ENCODE measurements at regions not wholly inside any gene's neighbourhood (a gene's known extent, or its start where the extent isn't known, plus 50 kb on each side); places are given as distances from the start of the nearest gene placed in this dataset.
"Not testable (repeated sequence)": the region's sequence is repeated elsewhere in the genome, so short reads cannot be mapped to it uniquely, and the experiment has no call there.

DNA sequence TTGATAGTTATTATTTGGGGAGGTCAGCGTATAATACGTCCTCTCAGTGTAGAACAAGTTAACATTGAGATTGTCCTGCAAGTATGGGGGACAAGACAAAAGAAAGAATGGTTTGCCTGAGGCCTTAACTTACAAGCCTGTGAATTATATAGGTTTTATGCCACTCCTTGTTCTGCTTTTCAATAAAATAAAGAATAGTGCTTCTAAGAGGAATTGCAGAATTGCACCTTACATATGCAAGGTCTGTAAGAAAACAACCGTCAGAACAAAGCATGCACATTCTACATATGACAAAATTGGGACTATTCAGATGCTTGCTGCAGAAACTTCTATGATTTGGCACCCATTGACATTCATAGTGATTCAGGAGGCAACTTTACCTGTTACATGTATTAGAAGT lies 785.0 kb downstream of the NR4A2 start:
- peaks cover 0 to 5% of the 10 kb centered on the region in 2 donors for H3K9me3 Mint-ChIP-seq
- no peak for ATAC-seq
- H3K36me3 Mint-ChIP-seq: no peaks in the 10 kb centered on the region
- no peak overlapping the region for H3K27ac Mint-ChIP-seq
- DNase-seq (ENCODE audit: low spot score in 2 of 2): no peak

DNA sequence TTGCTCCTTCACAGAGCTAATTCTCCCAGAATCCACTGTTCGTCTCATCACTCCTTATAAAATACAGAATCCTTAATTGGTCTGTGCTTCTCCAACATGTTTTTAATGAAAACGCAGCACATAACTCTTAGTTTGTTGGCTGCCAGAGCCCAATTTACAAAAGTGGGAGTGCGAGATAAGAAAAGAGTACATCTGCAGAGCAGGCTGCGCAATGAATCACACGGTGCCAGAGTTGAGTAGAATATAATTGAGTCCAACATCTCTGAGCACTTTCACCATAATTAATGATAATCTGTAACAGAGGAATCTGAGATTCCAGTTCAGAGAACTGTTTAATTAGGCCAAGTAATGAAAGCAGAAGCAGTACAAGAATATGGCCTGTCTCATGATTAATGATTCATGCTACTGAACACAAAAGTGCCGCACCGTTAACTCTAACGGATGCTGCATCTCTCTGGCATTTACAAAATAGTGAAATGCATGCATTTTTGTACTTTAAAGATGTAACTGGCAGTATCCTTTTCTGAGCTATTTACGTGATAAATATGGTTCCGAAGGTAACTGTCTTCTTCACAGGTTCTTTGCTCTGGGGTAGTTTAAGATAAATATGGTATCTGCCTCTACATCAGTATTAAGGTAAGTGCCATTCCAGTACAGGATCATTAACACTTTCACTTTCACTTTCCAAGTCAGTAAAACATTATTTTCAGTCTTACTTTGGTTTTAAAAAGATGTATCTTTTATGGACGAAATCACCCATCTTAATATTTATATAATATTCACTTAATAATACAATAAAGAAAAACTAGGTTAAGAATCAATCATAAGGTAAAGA lies 785.6 kb downstream of the NR4A2 start:
- Mint-ChIP-seq H3K27ac (no peak overlapping the region), H3K36me3 (no peaks in the 10 kb centered on the region), H3K9me3 (peaks cover 0 to 5% of the 10 kb centered on the region in 2 donors)
- DNase-seq (ENCODE audit: low spot score in 2 of 2): no peak
- ATAC-seq: no peak

DNA sequence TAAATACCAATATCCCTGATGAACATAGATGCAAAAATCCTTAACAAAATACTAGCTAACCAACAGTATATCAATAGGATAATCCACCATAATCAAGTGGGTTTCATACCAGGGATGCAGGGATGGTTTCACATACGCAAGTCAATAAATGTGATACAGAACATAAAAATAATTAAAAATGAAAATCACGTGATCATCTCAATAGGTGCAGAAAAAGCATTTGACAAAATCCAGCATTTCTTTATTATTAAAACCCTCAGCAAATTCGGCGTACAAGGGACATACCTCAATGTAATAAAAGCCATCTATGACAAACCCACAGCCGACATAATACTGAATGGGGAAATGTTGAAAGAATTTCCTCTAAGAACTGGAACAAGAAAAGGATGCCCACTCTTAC lies 793.5 kb downstream of the NR4A2 start:
- not testable (repeated sequence) for ATAC-seq, H3K27ac Mint-ChIP-seq

DNA sequence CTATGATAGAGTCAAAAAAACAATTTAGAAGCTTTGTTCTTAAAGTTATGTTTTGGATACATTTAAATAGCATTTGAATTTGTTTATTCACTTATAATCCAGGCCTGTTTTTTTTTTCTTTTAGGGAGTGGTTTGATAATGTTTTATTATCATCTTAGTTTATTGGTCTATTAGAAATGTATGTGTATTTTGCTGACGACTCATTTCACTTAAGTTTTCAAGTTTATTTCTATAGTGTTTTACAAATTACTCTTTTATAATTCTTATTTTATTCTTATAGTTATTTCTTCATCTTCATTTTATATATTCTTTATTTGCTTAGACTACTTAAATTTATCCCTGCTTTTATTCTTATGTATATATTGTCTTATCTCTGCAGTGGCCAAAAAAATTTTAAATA lies 804.5 kb downstream of the NR4A2 start:
- DNase-seq (ENCODE audit: low spot score in 2 of 2) (no peak), ATAC-seq (no peak)
- H3K9me3 Mint-ChIP-seq: no peaks in the 10 kb centered on the region

More for the DNA sequence above, 793.5 kb downstream of the NR4A2 start:
- H3K9me3 Mint-ChIP-seq; H3K36me3 Mint-ChIP-seq; DNase-seq (ENCODE audit: low spot score in 2 of 2): not testable (repeated sequence)

DNA sequence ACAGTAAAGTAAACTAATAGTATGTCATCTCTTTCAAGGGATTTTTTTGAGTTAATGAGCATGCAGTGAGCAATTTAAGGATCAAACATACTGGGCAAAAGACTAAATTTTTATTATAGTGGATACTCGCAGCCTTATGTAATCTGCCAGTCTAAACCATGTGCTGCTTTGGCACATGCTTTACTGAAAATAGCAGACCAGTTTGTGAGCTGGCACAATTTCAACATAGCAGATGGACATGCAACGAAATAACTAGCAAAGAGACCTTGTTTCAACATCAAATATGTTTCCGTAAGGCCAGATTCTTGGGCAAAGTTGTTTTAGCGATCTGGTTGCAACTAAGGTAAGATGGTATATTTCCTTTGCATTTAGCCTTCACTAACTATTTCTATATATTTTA lies 807.3 kb downstream of the NR4A2 start:
- Mint-ChIP-seq H3K9me3 (peaks cover 0 to 3% of the 10 kb centered on the region in 2 donors), H3K27ac (no peak overlapping the region), H3K36me3 (no peaks in the 10 kb centered on the region)
- no peak for ATAC-seq
- no peak for DNase-seq (ENCODE audit: low spot score in 2 of 2)

More for the DNA sequence above, 804.5 kb downstream of the NR4A2 start:
- Mint-ChIP-seq H3K27ac (no peak overlapping the region), H3K36me3 (no peaks in the 10 kb centered on the region)

DNA sequence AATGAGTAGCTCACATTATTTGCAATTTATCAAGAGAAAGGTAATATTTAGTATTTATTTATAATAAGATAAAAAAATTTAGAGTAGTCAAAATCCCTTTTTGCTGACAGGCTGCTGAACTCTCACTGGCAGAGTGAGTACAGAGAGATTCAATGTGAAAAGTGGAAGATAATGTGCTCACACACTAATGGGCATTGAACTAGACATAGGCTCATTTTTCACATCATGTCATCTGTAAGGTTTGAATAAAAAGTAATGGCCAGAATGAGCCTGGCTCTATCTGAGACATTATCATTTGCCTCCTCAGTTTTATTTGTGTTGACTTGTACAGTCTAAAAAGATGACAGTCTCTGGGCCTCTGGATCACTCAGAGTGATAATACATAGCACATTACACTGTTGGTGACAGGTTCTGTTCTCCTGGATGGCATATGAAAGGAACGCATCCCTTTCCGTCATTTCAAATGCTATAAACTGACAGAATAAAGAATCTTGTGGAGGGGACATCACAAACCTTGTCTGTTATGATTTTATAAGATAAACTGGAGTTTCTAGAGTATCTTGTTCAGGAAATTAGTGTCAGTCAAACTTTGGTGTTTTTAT lies 812.9 kb downstream of the NR4A2 start:
- DNase-seq (ENCODE audit: low spot score in 2 of 2) (no peak), ATAC-seq (no peak)
- Mint-ChIP-seq H3K36me3 (no peaks in the 10 kb centered on the region), H3K9me3 (peaks cover 0 to 3% of the 10 kb centered on the region in 2 donors), H3K27ac (no peak overlapping the region)

DNA sequence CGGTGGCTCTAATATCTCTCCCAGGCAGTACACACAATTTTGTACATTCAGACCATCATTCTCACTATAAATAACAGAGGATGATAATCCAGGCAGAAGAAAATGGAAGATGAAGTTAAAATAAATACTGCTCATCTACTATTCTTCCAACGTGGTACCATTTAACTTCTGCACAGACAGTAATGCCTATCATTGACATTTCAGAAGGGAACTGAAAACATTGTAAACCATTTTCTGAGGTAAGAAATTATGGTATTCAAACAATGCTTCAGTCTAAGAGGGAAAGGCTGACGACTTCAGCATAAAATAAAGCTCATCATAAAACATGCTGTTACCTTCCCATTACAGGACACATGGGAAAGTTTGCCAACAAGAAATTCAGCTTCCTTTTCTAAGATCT lies 814.4 kb downstream of the NR4A2 start:
- ATAC-seq: no peak
- no peak for DNase-seq (ENCODE audit: low spot score in 2 of 2)
- H3K36me3 Mint-ChIP-seq: no peaks in the 10 kb centered on the region
- peaks cover 0 to 3% of the 10 kb centered on the region in 2 donors for H3K9me3 Mint-ChIP-seq
- no peak overlapping the region for H3K27ac Mint-ChIP-seq

DNA sequence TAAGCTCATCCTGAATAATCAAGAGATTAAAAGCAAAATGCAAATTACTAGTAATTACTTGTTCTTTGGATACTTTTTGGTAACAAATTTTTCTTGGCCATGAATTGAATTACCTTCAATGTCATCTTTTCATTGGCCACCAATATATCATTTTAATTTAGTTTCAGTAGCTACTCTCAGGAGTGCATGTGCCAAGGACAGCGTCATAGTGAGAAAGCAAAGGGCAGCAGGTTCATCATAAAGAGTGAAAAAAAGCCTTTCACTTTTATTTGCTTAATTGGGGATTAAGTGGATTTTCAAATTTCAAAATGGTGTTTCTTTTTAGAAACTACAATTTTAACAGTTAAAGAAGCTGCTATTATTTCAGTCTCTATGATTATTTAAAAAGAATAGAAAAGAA lies 815.2 kb downstream of the NR4A2 start:
- ATAC-seq (no peak), DNase-seq (ENCODE audit: low spot score in 2 of 2) (no peak)
- no peak overlapping the region for H3K27ac Mint-ChIP-seq
- peaks cover 0 to 3% of the 10 kb centered on the region in 2 donors for H3K9me3 Mint-ChIP-seq
- no peaks in the 10 kb centered on the region for H3K36me3 Mint-ChIP-seq

DNA sequence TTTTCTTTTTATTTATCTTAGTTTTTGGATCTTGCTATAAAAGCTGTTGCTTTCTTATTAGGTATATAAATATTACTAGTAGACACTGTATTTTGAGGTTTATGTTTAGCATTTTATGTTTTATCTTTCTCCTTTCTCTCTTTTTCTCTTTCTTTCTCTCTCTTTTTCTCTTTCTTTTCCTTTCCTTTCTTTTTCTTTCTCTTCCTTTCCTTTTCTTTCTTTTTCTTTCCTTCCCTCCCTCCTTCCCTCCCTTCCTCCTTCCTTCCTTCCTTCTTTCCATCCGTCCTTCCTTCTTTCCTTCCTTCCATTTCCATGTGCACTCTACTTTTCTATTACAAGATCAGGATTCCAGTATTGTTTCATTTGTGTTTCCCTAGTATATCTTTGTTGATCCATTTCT lies 814.8 kb downstream of the KCNJ3 start:
- Mint-ChIP-seq H3K9me3 (no peaks in the 10 kb centered on the region), H3K27ac (no peak overlapping the region), H3K36me3 (no peaks in the 10 kb centered on the region)
- ATAC-seq: no peak
- DNase-seq (ENCODE audit: low spot score in 2 of 2): no peak

DNA sequence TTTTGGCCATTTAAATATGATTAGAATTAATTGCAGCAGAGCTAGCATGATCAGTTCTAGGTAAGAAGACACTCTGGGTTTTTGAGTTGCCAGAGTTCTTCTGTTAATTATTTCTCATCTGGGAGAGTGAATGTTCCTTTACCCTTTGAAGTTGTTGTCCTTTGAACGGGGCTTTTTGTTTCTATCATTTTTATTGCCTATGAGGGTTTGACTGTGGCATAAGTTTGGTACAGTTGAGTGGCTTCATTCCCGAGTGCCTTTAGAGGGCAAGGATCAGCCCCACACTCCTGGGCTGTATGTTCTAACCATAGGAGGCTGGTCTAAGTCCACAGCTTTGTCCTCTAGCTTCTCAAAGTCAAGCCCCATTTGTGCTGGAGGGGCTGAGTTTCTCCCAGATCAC lies 804.3 kb downstream of the KCNJ3 start:
- DNase-seq (ENCODE audit: low spot score in 2 of 2): no peak
- Mint-ChIP-seq H3K9me3 (peaks cover 4 to 23% of the 10 kb centered on the region in 2 donors), H3K27ac (no peak overlapping the region), H3K36me3 (no peaks in the 10 kb centered on the region)
- no peak for ATAC-seq

DNA sequence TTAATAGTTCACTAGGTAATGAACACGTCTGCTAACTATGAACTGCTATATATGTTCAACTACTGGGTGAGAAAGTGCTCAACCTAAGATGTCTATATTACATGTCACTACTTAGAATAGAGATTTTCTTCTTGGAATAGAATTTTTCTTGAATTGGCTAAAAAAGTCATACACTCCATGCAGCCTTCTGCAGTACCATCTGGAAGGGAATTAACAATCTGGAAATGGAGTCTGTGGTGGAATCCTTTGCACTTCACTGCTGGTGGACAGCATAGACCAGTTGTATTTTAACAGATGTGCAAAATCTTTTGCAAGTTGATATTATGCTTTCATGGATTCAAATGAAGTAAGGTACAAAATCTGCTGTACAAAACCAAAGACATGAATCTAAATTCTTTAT lies 799.6 kb downstream of the KCNJ3 start:
- Mint-ChIP-seq H3K9me3 (peaks cover 9 to 11% of the 10 kb centered on the region in 2 donors), H3K36me3 (no peaks in the 10 kb centered on the region), H3K27ac (no peak overlapping the region)
- no peak for DNase-seq (ENCODE audit: low spot score in 2 of 2)
- ATAC-seq: no peak

DNA sequence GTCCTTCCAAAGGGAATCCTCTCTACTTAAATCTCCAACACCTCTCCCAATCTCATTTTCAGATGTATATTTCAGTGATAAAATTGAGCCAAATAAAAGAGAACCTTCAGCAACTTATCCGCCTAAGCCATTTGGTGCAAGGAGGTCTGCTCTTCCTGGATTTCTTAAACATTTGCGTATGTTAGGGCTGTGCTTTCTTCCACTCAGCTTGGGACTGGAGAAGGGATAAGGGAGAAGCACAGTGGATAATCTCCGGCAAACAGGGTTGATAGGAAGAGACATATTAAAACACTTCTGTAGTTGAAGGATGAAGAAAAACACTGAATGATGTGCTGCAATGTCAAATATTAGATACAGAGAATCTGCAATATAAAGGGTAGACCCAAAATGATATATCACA lies 796.2 kb downstream of the KCNJ3 start:
- no peaks in the 10 kb centered on the region for H3K36me3 Mint-ChIP-seq
- DNase-seq (ENCODE audit: low spot score in 2 of 2) (no peak), ATAC-seq (no peak)
- H3K9me3 Mint-ChIP-seq: peaks cover 4 to 9% of the 10 kb centered on the region in 2 donors
- no peak overlapping the region for H3K27ac Mint-ChIP-seq

DNA sequence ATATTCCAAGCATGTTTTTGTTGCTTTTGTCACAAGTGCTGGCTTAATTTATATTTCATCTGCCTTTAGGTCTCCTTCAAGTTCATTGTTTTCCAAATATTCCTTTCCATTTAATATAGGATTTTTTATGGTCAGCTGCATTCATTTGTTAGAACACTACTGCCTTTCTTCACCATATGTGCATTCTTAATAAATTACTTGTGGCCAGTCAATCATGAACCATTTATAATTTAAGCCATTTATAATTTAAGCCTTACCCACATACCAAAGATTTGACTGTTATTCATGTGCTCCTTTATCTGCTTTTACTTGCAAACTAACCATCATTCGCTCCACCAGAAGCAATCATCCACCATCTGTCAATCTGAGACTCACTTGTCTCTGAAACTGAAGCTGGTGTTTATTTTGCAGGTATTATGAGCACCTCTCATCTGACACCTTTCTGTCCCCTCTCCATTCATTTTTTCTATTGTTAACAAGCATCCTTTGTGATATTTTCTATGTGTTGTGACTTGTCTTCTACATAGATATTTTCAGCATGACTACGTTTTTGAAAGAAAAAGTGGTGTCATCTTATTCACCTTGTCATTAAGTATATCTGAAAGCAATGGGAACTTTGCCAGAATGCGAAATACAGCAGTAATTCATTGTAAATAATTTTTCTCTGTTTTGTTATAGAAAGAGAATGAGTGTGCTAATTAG lies 786.8 kb downstream of the KCNJ3 start:
- H3K27ac Mint-ChIP-seq: no peak overlapping the region
- H3K36me3 Mint-ChIP-seq: no peaks in the 10 kb centered on the region
- ATAC-seq (no peak), DNase-seq (ENCODE audit: low spot score in 2 of 2) (no peak)
- H3K9me3 Mint-ChIP-seq: peaks cover 0 to 12% of the 10 kb centered on the region in 2 donors

DNA sequence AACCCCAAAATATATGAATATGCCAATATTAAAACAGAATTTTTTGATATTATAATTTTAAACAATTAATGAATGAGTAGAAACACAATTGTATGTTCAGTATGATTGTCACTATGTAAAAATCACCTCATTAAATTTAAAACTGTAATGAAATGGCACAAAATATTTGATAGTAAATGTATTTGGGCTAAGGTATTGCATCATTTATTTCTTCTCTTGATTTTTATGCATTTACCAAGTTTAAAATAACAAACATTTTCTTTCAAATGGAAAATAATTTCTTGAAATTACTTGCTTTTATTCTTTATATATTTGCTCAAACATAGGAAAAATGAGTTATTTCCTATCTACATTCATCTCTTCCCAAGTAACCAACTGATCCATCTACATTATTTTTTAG lies 782.6 kb downstream of the KCNJ3 start:
- ATAC-seq: no peak
- no peak overlapping the region for H3K27ac Mint-ChIP-seq

DNA sequence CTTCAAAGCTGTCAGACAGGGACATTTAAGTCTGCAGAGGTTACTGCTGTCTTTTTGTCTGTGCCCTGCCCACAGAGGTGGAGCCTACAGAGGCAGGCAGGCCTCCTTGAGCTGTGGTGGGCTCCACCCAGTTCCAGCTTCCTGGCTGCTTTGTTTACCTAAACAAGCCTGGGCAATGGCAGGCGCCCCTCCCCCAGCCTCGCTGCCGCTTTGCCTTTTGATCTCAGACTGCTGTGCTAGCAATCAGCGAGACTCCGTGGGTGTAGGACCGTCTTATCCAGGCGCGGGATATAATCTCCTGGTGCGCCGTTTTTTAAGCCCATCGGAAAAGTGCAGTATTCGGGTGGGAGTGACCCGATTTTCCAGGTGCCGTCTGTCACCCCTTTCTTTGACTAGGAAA lies 773.5 kb downstream of the KCNJ3 start:
- ATAC-seq; H3K36me3 Mint-ChIP-seq; H3K27ac Mint-ChIP-seq; DNase-seq (ENCODE audit: low spot score in 2 of 2): not testable (repeated sequence)
- H3K9me3 Mint-ChIP-seq: peaks cover 11 to 13% of the 10 kb centered on the region in 2 donors

More for the DNA sequence above, 782.6 kb downstream of the KCNJ3 start:
- no peak for DNase-seq (ENCODE audit: low spot score in 2 of 2)
- no peaks in the 10 kb centered on the region for H3K36me3 Mint-ChIP-seq
- peaks cover 10 to 14% of the 10 kb centered on the region in 2 donors for H3K9me3 Mint-ChIP-seq

DNA sequence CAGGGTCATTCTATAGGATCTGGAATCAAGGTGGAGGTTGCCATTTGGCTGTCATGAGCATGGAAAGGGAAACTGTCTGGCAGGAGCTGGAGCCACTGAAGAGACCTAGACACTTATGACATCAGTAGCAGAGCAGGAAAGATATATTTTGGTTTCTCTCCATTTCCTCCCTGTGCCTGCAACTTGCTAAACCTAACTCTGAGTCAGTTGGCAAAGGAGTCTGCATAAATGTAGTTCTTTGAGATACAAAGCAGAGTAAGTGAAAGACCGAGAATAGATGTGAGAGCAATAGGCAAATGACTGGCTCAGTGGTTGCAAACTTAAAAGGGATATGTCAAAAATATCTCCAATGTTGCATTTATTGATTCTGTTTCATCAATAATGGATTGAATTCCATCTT lies 757.7 kb downstream of the KCNJ3 start:
- no peak overlapping the region for H3K27ac Mint-ChIP-seq
- DNase-seq (ENCODE audit: low spot score in 2 of 2) (no peak), ATAC-seq (no peak)
- no peaks in the 10 kb centered on the region for H3K9me3 Mint-ChIP-seq
- H3K36me3 Mint-ChIP-seq: no peaks in the 10 kb centered on the region

DNA sequence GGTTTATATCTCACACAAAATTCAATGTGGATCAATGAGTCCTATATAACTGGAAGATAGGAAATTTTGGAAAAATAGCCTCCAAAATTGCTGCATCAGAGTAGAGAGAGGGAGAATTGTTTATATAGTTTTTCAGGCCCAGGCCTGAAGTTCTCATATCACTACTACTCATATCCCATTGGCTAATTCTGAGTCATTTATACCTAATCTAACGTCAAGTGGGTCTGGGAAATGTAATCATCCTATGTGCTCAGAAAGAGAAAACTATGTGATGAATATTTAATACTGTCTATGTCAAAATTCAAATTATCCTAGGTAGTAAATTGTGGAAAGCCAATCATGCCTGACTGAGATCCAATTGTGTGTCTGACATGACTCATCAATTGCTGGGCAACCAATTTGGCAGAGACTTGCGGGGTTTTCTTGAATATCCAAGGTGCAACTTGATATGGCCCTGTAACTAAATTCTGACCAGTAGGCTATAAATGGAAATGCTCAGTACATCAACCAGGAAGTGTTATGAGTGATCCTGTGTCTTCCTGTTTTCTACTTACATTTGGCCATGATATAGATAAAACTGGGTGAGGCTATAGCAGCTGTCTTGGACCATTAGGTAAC lies 744.4 kb downstream of the KCNJ3 start:
- DNase-seq (ENCODE audit: low spot score in 2 of 2): no peak
- Mint-ChIP-seq H3K27ac (no peak overlapping the region), H3K9me3 (peaks cover 0 to 14% of the 10 kb centered on the region in 2 donors), H3K36me3 (no peaks in the 10 kb centered on the region)
- ATAC-seq: no peak
